Aorta (tissue), 5 donors: ENCODE measurements at regions not wholly inside any gene's neighbourhood (a gene's known extent, or its start where the extent isn't known, plus 50 kb on each side); places are given as distances from the start of the nearest gene placed in this dataset.

Source experiments
- ATAC-seq: fragments of 200-7000 bp; cut with Tn5 transposase; one replicate; pipeline ENCODE4 v1.9.1; 2022; ENCODE audit warnings: moderate library complexity; ENCODE audit not compliant: low FRiP score
- DNase-seq, 2 donors: peaks; one replicate each; pipeline ENCODE4 v3.0.0-alpha.2; 2020
- H3K27ac ChIP-seq, 2 donors: one replicate each; pipeline ENCODE4 v1.5.1; 2013; ENCODE audit warnings: low read length in 2 of 2, mild to moderate bottlenecking in 2 of 2, moderate library complexity in 2 of 2, control low read depth in 1 of 2, inconsistent platforms in 1 of 2, low read depth in 1 of 2
- H3K27me3 ChIP-seq, 2 donors: one replicate each; pipeline ENCODE4 v1.6.1; 2013; ENCODE audit warnings: control low read depth in 1 of 2, low read length in 1 of 2, mild to moderate bottlenecking in 1 of 2, moderate library complexity in 1 of 2; ENCODE audit not compliant: insufficient read depth in 2 of 2, control insufficient read depth in 1 of 2
- H3K36me3 ChIP-seq, 2 donors: one replicate each; pipeline ENCODE4 v1.6.1; 2013; ENCODE audit warnings: control low read depth in 1 of 2, low read length in 1 of 2, mild to moderate bottlenecking in 1 of 2; ENCODE audit not compliant: insufficient read depth in 2 of 2, control insufficient read depth in 1 of 2
- H3K4me1 ChIP-seq, 2 donors: one replicate each; pipeline ENCODE4 v1.6.1; 2013; ENCODE audit warnings: low read length in 2 of 2, control low read depth in 1 of 2, mild to moderate bottlenecking in 1 of 2, moderate library complexity in 1 of 2; ENCODE audit not compliant: insufficient read depth in 2 of 2, control insufficient read depth in 1 of 2
- H3K4me3 ChIP-seq, 2 donors: one replicate each; pipeline ENCODE4 v1.5.1; 2013; ENCODE audit warnings: low read length in 2 of 2, control low read depth in 1 of 2, mild to moderate bottlenecking in 1 of 2
- H3K9me3 ChIP-seq: one replicate; pipeline ENCODE4 v1.6.1; 2013; ENCODE audit warnings: mild to moderate bottlenecking, low read length; ENCODE audit not compliant: control insufficient read depth
- WGBS, 2 donors: extraction: QIAGEN DNeasy Blood & Tissue Kit; methylation state at CpG; one replicate each; pipeline ENCODE4 v1.1.7; 2013; 5-methylcytosine and 5-hydroxymethylcytosine counted together
- intact Hi-C, 2 donors: fragments of 100-400 bp; cut with DNase I; formaldehyde crosslinking; loops; one replicate each; pipeline versions ENCODE4 v1.14.2 to v1.15.0; 2022
- donor health status: healthy with polysubstance abuse.
- donor health status: Bipolar disorder and iron deficiency.
- donor health status: DM: no; HTN: no; CAD: no.
- donor health status: DM: no; HTN: no; CAD: no.
- donor health status: DM: yes; HTN: yes; CAD: no.

DNA sequence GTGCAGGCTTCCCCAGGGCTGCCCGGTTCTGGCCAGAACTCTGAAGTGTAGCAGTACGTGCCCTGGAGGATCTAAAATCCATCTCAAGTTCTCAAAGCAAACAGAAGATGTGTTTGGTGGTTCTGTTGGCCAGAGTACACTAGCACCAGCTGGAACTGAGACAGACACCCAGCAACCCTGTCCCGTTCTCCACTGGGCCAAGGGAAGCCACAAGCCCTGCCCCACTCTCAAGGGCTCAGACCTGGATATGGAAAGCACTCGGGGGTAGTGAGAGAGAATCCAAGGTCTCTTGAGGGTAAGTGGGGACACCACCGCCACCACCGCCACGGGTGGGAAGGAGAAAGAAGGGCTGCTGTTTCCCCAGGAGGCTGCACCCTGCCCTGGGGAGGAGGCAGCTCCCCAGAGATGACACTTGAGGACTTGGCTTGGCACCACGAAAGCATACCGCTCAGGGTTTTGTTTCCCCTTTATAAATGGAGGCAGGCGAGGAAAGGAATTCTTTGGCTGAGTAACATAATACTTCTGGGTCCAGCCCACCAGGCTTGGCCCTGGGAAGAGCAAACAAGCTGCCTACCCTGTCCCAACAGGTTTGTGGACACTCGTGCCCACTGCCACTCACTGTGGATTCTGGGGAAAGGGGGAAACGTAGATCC, 56.1 kb upstream of the POU2AF1 start:
- Histone ChIP-seq H3K9me3 (no peaks in the 10 kb centered on the region), H3K36me3 (no peaks in the 10 kb centered on the region), H3K4me3 (no peak overlapping the region), H3K27me3 (no peaks in the 10 kb centered on the region), H3K4me1 (no peaks in the 10 kb centered on the region), H3K27ac (no peak overlapping the region)
- ATAC-seq = no peak
- intact Hi-C loops = no loop called here
- DNase-seq = no peak
- 70 to 83% methylated on average over 12 of the region's 12 CpGs for WGBS, 2 donors

DNA sequence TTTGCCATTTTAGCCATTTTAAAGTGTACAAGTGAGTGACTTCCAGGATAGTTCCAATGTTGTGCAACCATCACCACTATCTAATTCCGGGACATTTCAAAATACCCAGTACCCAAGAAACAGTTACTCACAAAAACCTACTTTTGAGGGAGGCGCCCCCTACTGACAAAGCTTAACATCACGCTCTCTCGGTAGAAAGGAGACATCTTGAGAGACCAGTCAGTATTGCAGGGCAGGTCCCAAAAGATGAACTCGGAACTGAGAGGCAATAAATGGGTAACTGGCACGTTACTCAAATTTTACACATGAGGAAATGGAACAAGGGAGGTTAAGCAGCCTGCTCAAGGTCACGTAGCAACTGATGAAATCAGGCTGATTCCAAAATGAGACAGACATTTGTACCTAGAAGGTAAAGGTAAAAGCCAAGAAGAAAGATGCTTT, 50.0 kb upstream of the POU2AF1 start:
- no peak overlapping the region for H3K27ac ChIP-seq
- no peak overlapping the region for H3K4me3 ChIP-seq
- no peaks in the 10 kb centered on the region for H3K4me1 ChIP-seq
- 42 to 47% methylated on average over 7 of the region's 7 CpGs for WGBS, 2 donors
- intact Hi-C loops = no loop called here
- no peaks in the 10 kb centered on the region for H3K9me3 ChIP-seq
- H3K27me3 ChIP-seq = no peaks in the 10 kb centered on the region
- ATAC-seq (no peak), DNase-seq (no peak)
- H3K36me3 ChIP-seq = no peaks in the 10 kb centered on the region
